A673 (cell line): ENCODE measurements at regions not wholly inside any gene's neighbourhood (a gene's known extent, or its start where the extent isn't known, plus 50 kb on each side); places are given as distances from the start of the nearest gene placed in this dataset.

Source experiments
- BruUV-seq: library from RNA; stranded (reverse); fragments of 400-500 nt; replicated peaks from 2 replicates; lab custom pipeline; 2021; lab: Mats Ljungman, UMichigan
- CTCF ChIA-PET: fragments of 300-600 bp; sonication (Branson Sonifier 250); formaldehyde crosslinking; loops from one replicate; lab custom pipeline; 2022; ENCODE audit warnings: antibody characterized with exemption; lab: Charles Lee
- POLR2A ChIA-PET: fragments of 300-600 bp; sonication (Branson Sonifier 250); formaldehyde crosslinking; loops from one replicate; lab custom pipeline; 2022; ENCODE audit warnings: antibody characterized with exemption; ENCODE audit not compliant: low non-redundant PET; lab: Charles Lee
- DNase-seq: peaks from one replicate; pipeline ENCODE4 v3.0.0-alpha.2; 2015; ENCODE audit warnings: low spot score
- H3K27ac ChIP-seq: fragments of 200-600 bp; sonication (generic); 2 replicates; pipeline ENCODE4 v1.5.1; 2016; ENCODE audit warnings: mixed run types, low read depth, mild to moderate bottlenecking, mixed read lengths, antibody characterized with exemption, low read length; ENCODE audit not compliant: poor library complexity, severe bottlenecking
- H3K27me3 ChIP-seq: fragments of 200-600 bp; sonication (generic); replicated peaks from 2 replicates; pipeline ENCODE4 v1.6.1; 2017; ENCODE audit warnings: mixed run types, low read depth, mild to moderate bottlenecking, mixed read lengths, antibody characterized with exemption, low read length; ENCODE audit not compliant: insufficient read depth, poor library complexity
- H3K36me3 ChIP-seq: fragments of 200-600 bp; sonication (generic); 2 replicates; pipeline ENCODE4 v1.6.1; 2016; ENCODE audit warnings: mixed run types, mild to moderate bottlenecking, mixed read lengths, antibody characterized with exemption, low read length; ENCODE audit not compliant: insufficient read depth, poor library complexity, severe bottlenecking
- H3K4me1 ChIP-seq: fragments of 200-600 bp; sonication (generic); 2 replicates; pipeline ENCODE4 v1.6.1; 2017; ENCODE audit warnings: mixed run types, mild to moderate bottlenecking, mixed read lengths, antibody characterized with exemption, low read length; ENCODE audit not compliant: insufficient read depth, poor library complexity, severe bottlenecking
- H3K4me3 ChIP-seq: fragments of 200-600 bp; sonication (generic); 2 replicates; pipeline ENCODE4 v1.5.1; 2016; ENCODE audit warnings: low read depth, mixed run types, mild to moderate bottlenecking, mixed read lengths, low read length; ENCODE audit not compliant: poor library complexity, severe bottlenecking
- H3K9me3 ChIP-seq: fragments of 200-600 bp; sonication (generic); 2 replicates; pipeline ENCODE4 v1.6.1; 2016; ENCODE audit warnings: mixed run types, low read depth, mild to moderate bottlenecking, mixed read lengths, antibody characterized with exemption, low read length; ENCODE audit not compliant: poor library complexity, severe bottlenecking
- EZH2 ChIP-seq: fragments of 200-600 bp; sonication (generic); IDR thresholded peaks from 2 replicates; pipeline ENCODE4 v1.6.1; 2017; ENCODE audit warnings: borderline replicate concordance, low read depth, mild to moderate bottlenecking, mixed read lengths, antibody characterized with exemption, low read length; ENCODE audit not compliant: poor library complexity, severe bottlenecking
- intact Hi-C: fragments of 100-400 bp; cut with micrococcal nuclease; formaldehyde crosslinking; loops from one replicate; pipeline ENCODE4 v1.10.0; 2022; ENCODE audit not compliant: unreplicated experiment
- TF ChIP-seq, protein P1 (sequence below): fragments of 300-800, 200-600 bp; sonication (generic); conservative IDR thresholded peaks from 2 replicates; pipeline ENCODE4 v1.5.1; 2017; ENCODE audit warnings: low read depth, mild to moderate bottlenecking, antibody characterized with exemption, low read length, moderate library complexity, mixed read lengths

DNA sequence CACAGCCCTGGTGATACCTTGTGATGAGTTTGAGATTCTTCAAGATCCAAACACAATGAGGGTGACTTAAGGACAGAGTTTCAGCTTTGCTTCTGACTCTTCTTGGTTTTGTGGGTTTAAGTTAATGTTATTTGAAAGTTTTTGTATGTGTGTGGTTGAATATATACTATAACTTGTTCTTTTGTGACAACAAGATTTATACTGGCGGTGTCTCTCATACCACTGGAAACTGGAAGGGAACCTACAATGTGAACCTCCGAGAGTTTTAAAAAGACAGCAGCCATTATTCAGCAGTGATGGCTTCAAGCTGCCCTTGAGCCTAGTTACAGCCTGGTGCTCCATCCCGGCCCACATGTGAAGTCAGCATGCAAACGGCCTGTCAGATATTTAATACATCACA lies 87.9 kb upstream of the IGF1 start:
- H3K4me1 ChIP-seq: no peaks in the 10 kb centered on the region
- intact Hi-C loops: no loop called here
- no peaks in the 10 kb centered on the region for H3K36me3 ChIP-seq
- no TSS peak for BruUV-seq
- CTCF ChIA-PET: no interaction called here
- no peaks in the 10 kb centered on the region for H3K9me3 ChIP-seq
- H3K27me3 ChIP-seq: no peaks in the 10 kb centered on the region
- DNase-seq: no peak
- no peak overlapping the region for H3K4me3 ChIP-seq
- TF ChIP-seq, protein P1, sequence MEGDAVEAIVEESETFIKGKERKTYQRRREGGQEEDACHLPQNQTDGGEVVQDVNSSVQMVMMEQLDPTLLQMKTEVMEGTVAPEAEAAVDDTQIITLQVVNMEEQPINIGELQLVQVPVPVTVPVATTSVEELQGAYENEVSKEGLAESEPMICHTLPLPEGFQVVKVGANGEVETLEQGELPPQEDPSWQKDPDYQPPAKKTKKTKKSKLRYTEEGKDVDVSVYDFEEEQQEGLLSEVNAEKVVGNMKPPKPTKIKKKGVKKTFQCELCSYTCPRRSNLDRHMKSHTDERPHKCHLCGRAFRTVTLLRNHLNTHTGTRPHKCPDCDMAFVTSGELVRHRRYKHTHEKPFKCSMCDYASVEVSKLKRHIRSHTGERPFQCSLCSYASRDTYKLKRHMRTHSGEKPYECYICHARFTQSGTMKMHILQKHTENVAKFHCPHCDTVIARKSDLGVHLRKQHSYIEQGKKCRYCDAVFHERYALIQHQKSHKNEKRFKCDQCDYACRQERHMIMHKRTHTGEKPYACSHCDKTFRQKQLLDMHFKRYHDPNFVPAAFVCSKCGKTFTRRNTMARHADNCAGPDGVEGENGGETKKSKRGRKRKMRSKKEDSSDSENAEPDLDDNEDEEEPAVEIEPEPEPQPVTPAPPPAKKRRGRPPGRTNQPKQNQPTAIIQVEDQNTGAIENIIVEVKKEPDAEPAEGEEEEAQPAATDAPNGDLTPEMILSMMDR: no peak
- no peak for TF ChIP-seq EZH2
- no peak overlapping the region for H3K27ac ChIP-seq
- POLR2A ChIA-PET: no interaction called here

DNA sequence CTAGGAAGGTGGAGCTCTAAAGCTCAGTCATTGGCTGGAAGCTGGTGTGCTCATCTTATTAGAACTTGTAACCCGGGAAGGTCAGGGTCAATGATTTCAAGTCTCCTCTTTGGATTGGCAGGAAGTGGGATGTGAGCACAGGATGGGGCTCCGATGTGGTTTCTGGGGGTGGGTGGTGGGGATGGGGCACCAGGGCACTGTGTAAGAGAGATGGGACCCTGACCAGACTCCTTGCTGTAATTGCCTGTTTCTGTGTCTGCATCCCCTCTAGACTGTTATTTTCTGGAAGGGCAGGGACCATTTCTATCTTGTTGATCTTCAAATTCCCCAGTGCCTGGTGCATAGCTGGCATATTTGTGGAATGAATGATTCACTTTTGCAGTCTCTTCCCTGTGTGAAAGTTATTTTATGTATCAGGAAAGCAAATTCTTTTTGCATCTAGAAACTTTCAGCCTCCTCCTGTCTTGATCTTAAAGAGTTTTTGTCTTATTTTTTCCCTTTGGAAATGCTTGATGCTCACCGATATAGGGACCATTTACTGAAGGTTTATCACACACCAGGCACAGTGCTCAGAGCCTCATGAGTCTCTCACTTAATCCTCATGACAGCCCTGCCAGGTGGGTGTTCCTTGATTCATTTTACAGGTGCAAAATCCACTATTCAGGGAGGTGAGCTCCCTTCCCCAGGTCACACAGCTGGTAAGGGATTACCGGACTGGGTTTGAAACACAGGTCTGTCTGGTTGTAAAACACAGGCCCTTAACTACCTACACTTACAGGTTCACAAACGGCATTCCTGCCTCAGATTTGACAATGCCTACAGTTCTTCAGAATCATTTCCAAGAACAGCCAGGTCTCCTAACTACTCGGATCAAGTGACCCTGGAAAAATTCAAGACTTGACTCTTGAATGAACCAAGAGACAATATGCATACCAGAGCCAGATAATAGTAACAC lies 86.9 kb upstream of the IGF1 start:
- CTCF ChIA-PET: no interaction called here
- H3K27ac ChIP-seq: no peak overlapping the region
- DNase-seq: no peak
- no peaks in the 10 kb centered on the region for H3K4me1 ChIP-seq
- peaks cover 7% of the 10 kb centered on the region for H3K27me3 ChIP-seq
- no peak overlapping the region for H3K4me3 ChIP-seq
- POLR2A ChIA-PET: no interaction called here
- intact Hi-C loops: no loop called here
- H3K36me3 ChIP-seq: no peaks in the 10 kb centered on the region
- H3K9me3 ChIP-seq: no peaks in the 10 kb centered on the region
- BruUV-seq: no TSS peak
- TF ChIP-seq EZH2: no peak
- TF ChIP-seq, protein P1: no peak

DNA sequence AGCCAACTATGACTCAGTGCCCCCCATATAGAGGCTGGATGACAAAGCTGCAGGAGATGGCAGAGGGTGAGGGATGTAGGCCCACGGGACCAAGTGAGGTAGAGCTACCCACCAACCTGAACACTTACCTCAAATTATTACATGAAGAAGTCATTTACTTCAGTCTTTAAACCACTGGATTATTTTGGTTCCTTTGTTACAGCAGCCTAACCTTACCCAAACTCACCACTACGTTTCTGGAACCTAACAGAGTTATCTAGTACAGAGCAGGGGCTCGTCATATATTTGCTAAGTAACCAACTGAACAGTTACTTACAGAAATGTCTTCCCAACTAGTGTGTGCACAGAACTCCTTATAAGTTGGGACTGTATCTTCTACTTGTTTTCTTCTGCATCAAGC lies 85.2 kb upstream of the IGF1 start:
- Histone ChIP-seq H3K9me3 (no peaks in the 10 kb centered on the region), H3K36me3 (no peaks in the 10 kb centered on the region), H3K4me1 (no peaks in the 10 kb centered on the region), H3K4me3 (no peak overlapping the region), H3K27me3 (peaks cover 11% of the 10 kb centered on the region), H3K27ac (no peak overlapping the region)
- ChIA-PET POLR2A (no interaction called here), CTCF (no interaction called here)
- BruUV-seq: no TSS peak
- intact Hi-C loops: no loop called here
- DNase-seq: no peak
- no peak for TF ChIP-seq EZH2
- TF ChIP-seq, protein P1: no peak
